ENCODE measurements at regions not wholly inside any gene's neighbourhood (a gene's known extent, or its start where the extent isn't known, plus 50 kb on each side); places are given as distances from the start of the nearest gene placed in this dataset.
"Not testable (repeated sequence)": the region's sequence is repeated elsewhere in the genome, so short reads cannot be mapped to it uniquely, and the experiment has no call there.

DNA sequence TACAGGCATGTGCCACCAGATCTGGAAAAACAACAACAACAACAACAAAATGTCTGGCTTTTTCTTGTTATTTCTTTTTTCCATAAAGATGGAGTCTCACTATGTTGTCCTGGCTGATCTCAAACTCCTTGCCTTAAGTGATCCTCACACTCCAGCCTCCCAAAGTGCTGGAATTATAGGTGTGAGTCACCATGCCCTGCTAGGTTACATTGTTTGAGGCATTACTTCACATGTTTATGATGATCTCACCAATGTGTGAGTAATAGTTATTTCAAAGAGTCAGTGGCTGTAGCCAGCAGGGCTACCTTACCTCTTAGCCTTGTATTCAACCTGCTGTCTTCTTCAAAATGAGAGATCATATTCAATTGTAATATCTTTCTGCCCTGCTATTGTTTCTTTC, 445.7 kb downstream of the AMY1C start:
- TF ChIP-seq, protein P1, sequence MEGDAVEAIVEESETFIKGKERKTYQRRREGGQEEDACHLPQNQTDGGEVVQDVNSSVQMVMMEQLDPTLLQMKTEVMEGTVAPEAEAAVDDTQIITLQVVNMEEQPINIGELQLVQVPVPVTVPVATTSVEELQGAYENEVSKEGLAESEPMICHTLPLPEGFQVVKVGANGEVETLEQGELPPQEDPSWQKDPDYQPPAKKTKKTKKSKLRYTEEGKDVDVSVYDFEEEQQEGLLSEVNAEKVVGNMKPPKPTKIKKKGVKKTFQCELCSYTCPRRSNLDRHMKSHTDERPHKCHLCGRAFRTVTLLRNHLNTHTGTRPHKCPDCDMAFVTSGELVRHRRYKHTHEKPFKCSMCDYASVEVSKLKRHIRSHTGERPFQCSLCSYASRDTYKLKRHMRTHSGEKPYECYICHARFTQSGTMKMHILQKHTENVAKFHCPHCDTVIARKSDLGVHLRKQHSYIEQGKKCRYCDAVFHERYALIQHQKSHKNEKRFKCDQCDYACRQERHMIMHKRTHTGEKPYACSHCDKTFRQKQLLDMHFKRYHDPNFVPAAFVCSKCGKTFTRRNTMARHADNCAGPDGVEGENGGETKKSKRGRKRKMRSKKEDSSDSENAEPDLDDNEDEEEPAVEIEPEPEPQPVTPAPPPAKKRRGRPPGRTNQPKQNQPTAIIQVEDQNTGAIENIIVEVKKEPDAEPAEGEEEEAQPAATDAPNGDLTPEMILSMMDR (IDR thresholded peaks at IDR 0.05; ENCODE audit: borderline replicate concordance, control extremely low read depth, extremely low read depth, insufficient read depth, missing control alignments): no peak
- DNase-seq (ENCODE audit: low spot score): no peak
- in situ Hi-C loops (cut with MboI; ENCODE audit: low sequenced_read_pairs, unreplicated experiment): no loop called here

DNA sequence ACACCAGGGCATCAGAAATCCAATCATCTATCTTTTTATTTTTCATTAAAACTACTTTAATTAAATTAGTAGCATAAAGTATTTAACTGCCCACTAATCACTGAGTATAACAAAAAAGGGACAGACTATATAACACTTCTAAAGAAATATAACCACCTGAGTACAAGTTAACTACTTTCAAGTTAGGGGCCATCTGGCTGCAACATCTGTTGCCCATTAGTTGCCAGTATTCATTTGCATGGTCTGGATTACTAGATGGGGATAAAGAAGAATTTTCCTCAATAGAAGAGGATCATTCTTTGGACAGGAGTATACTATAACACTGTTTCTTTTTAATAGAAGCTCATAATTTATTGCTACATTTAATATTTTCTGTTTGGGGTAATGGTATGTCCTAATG, 446.4 kb downstream of the AMY1C start:
- DNase-seq (ENCODE audit: low spot score): no peak
- TF ChIP-seq, protein P1 (IDR thresholded peaks at IDR 0.05; ENCODE audit: borderline replicate concordance, control extremely low read depth, extremely low read depth, insufficient read depth, missing control alignments): no peak
- in situ Hi-C loops (cut with MboI; ENCODE audit: low sequenced_read_pairs, unreplicated experiment): no loop called here

DNA sequence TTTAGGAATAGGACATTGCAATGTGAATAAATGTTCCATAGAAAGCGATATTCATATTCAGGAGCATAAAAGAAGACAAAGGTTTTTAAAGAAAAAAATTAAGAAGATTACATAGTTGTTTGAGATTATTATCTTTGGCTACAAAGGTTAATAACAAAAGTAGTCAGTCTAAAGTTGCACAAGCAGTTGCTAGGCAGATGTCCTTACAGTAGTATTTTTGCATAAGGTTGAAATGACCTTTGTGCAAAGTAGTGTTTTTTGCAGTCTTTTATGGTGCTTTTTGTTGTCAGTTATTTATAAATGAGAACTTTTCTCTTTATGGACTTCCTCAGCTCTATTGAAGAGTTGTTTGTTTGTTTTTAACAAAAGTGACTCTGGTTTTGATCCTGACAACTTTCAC, 447.8 kb downstream of the AMY1C start:
- DNase-seq (ENCODE audit: low spot score): no peak
- TF ChIP-seq, protein P1 (IDR thresholded peaks at IDR 0.05; ENCODE audit: borderline replicate concordance, control extremely low read depth, extremely low read depth, insufficient read depth, missing control alignments): no peak
- in situ Hi-C loops (cut with MboI; ENCODE audit: low sequenced_read_pairs, unreplicated experiment): no loop called here

DNA sequence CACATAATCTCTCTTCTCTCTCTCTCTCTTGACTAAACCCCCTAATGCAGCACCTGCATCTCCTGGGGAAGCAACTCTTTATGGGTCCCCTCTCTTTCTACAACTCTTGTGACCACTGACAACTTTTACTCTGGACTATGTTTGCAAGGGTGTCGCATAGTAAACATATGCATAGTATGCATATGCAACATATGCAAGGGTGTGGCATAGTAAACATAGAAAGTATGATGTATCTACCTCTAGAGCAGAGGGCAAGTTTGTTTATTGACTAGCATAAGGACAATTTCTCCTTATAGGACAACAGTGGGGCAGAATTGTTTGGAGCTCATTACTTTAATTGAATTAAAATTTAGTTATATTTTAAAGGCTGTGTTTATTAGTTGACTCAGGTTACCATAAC, 462.5 kb downstream of the AMY1C start:
- TF ChIP-seq, protein P1 (IDR thresholded peaks at IDR 0.05; ENCODE audit: borderline replicate concordance, control extremely low read depth, extremely low read depth, insufficient read depth, missing control alignments): no peak
- in situ Hi-C loops (cut with MboI; ENCODE audit: low sequenced_read_pairs, unreplicated experiment): no loop called here
- DNase-seq (ENCODE audit: low spot score): no peak

DNA sequence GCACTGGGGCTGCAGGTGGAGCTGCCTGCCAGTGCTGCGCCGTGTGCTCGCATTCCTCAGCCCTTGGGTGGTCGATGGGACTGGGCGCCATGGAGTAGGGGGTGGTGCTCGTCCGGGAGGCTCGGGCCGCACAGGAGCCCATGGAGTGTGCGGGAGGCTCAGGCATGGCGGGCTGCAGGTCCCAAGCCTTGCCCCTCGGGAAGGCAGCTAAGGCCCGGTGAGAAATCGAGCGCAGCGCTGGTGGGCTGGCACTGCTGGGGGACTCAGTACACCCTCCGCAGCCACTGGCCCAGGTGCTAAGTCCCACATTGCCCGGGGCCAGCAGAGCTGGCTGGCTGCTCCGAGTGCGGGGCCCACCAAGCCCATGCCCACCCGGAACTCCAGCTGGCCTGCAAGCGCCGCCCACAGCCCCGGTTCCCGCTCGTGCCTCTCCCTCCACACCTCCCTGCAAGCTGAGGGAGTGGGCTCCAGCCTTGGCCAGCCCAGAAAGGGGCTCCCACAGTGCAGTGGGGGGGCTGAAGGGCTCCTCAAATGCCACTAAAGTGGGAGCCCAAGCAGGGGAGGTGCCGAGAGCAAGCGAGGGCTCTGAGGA, 467.8 kb downstream of the AMY1C start:
- DNase-seq (ENCODE audit: low spot score); in situ Hi-C loops (cut with MboI; ENCODE audit: low sequenced_read_pairs, unreplicated experiment): not testable (repeated sequence)

DNA sequence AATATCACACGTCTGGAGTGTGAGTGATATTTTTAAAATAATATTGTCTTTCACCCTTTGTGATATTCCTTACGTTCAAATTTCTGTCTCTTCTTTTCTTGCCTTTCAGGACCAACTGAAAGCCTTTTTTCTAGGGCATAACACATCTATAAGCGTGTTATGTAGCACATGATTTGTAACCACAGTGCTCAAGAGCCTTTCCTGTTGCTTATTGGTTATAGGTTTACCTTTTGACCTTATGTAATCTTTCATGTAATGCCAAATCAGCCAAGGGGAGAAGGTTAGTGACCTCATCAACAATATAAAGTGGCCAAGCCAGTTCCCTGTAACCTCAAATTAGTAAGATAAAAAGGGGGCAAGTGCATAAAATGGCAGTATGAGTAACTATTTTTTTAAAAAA, 480.2 kb downstream of the AMY1C start:
- TF ChIP-seq, protein P1 (IDR thresholded peaks at IDR 0.05; ENCODE audit: borderline replicate concordance, control extremely low read depth, extremely low read depth, insufficient read depth, missing control alignments): no peak
- in situ Hi-C loops (cut with MboI; ENCODE audit: low sequenced_read_pairs, unreplicated experiment): no loop called here
- no peak for DNase-seq (ENCODE audit: low spot score)

DNA sequence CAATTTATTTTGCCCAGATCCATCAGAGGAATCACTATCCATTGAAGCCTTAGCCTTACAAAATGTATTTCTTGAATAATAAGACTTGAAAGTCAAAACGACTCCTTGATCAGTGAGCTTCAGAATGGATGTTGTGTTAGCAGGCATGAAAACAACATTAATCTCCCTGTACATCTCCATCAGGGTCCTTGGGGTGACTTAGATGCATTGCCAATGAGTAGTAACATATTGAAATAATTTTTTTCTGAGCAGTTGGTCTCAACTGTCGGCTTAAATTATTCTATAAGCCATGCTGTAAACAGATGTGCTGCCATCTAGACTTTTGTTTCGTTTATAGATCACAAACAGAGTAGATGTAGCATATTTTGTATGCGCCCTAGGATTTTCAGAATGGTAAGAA, 482.0 kb downstream of the AMY1C start:
- TF ChIP-seq, protein P1 (IDR thresholded peaks at IDR 0.05; ENCODE audit: borderline replicate concordance, control extremely low read depth, extremely low read depth, insufficient read depth, missing control alignments): no peak

More for the DNA sequence above, 482.0 kb downstream of the AMY1C start:
- in situ Hi-C loops (cut with MboI; ENCODE audit: low sequenced_read_pairs, unreplicated experiment): no loop called here
- no peak for DNase-seq (ENCODE audit: low spot score)

All from GM13976 (cell line).